SK-N-MC (cell line): ENCODE measurements at regions not wholly inside any gene's neighbourhood (a gene's known extent, or its start where the extent isn't known, plus 50 kb on each side); places are given as distances from the start of the nearest gene placed in this dataset.

ENCODE experiments used
- EZH2 ChIP-seq: fragments of 200-600 bp; sonication (generic); IDR thresholded peaks from one replicate; pipeline ENCODE4 v1.6.1; 2017; ENCODE audit warnings: antibody characterized with exemption
- POLR2AphosphoS5 ChIP-seq: IDR thresholded peaks from 2 replicates; pipeline ENCODE4 v1.6.1; 2012; ENCODE audit warnings: mild to moderate bottlenecking, low read depth, low read length, borderline replicate concordance

DNA sequence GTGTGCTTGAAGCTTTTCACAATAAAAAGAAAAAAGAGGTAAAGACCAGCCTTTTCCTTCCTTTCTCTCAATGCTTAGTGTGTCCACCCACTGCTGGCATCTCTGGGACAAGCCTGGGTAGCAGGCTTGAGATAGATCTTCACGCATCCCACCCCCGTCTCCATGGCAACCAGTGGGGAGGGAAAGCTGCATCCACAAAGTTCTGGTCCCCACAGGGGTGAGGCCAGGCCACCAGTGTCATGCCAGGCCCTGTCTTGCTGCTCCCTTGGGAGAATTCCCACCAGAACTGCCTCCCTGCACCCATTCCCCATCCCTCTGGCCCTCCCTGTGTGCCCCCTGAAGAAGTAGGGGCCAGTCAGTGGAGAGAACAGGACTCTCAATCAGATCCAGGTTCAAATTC lies 259.9 kb downstream of the MRTFB start:
- TF ChIP-seq EZH2 (no peak), POLR2AphosphoS5 (no peak)
